ENCODE measurements at regions not wholly inside any gene's neighbourhood (a gene's known extent, or its start where the extent isn't known, plus 50 kb on each side); places are given as distances from the start of the nearest gene placed in this dataset.

GRCh38 chr2:20557635-20558034 is 93.3 kb downstream of the HS1BP3 start:
- no peak overlapping the region for H3K4me3 Mint-ChIP-seq

DNA sequence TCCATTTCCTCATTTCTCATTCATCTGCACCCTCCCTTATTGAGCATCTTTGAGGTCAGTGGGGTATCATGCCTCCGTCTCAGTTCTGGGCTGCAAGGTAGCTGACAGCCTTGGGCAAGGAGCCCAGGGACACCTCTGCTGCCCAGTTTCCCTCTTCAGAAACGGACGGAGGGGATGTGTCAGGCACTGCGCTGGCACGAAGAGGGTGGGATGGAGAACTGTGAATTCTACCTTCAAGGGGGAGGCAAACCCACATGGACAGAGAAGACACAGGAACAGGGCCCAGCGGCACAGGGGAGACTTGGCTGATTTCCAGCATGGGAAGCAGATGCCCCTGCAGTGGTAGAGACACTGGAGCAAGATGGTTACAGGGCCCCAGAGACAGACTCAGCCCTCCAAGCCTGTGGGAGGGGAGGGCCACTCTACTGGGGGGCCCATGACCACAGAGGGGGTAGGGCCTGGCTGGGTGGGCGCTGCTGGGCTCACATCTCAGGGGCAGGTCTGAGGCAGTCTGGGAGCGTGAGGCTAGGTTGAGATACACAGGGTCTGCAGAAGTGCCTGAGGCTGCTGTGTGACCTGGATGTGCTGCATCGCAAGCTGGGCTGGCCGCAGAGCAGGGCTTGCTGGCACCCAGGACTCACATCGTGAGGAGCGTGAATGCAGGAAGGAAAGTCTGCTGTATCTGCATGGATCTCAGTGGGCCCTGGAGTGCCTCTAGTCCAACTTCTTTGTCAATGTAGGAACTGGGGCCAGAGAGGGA is 92.3 kb downstream of the HS1BP3 start:
- Mint-ChIP-seq H3K4me1 (peaks cover 30% of the 10 kb centered on the region), H3K4me3 (no peak overlapping the region), H3K36me3 (ENCODE audit: low read depth) (no peaks in the 10 kb centered on the region), H3K27ac (no peak overlapping the region), H3K9me3 (no peaks in the 10 kb centered on the region), H3K27me3 (ENCODE audit: low read depth, poor library complexity) (peaks cover 10% of the 10 kb centered on the region)
- no peak for TF ChIP-seq CTCF (IDR thresholded peaks at IDR 0.05)
- DNase-seq: no peak

More at GRCh38 chr2:20557635-20558034, 93.3 kb downstream of the HS1BP3 start:
- no peak for DNase-seq
- H3K4me1 Mint-ChIP-seq: peaks cover 25% of the 10 kb centered on the region
- no peak overlapping the region for H3K27ac Mint-ChIP-seq
- H3K9me3 Mint-ChIP-seq: no peaks in the 10 kb centered on the region
- H3K27me3 Mint-ChIP-seq (ENCODE audit: low read depth, poor library complexity): peaks cover 10% of the 10 kb centered on the region
- TF ChIP-seq CTCF (IDR thresholded peaks at IDR 0.05): no peak
- H3K36me3 Mint-ChIP-seq (ENCODE audit: low read depth): no peaks in the 10 kb centered on the region

- no peak overlapping the region for H3K27ac Mint-ChIP-seq
- H3K36me3 Mint-ChIP-seq (ENCODE audit: low read depth): no peaks in the 10 kb centered on the region
- DNase-seq: no peak
- peaks cover 30% of the 10 kb centered on the region for H3K4me1 Mint-ChIP-seq
- no peak for TF ChIP-seq CTCF (IDR thresholded peaks at IDR 0.05)
- no peaks in the 10 kb centered on the region for H3K9me3 Mint-ChIP-seq
- H3K27me3 Mint-ChIP-seq (ENCODE audit: low read depth, poor library complexity): peaks cover 8% of the 10 kb centered on the region
- no peak overlapping the region for H3K4me3 Mint-ChIP-seq
These were observed 91.6 kb downstream of the HS1BP3 start for GRCh38 chr2:20559277-20559676.

DNA sequence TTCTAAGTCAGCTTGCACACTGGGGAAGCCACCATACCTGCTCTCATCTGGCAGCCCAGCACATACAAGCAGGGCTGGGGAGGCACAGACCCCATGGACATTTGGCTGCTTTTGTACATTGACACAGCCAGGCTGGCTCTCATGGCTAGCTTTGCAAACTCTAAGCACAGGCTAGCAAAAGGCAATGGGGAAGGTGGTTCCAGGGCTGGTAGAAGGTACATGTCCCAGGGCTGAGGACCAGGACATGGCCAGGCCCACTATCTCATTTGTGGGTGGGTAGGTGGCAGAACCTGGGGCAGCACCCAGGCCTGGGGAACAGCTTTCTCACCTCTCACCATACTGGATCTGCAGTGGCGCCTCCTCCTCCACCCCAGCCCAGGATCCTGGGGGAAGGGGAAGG is 90.9 kb downstream of the HS1BP3 start:
- H3K27me3 Mint-ChIP-seq (ENCODE audit: low read depth, poor library complexity): peaks cover 8% of the 10 kb centered on the region
- no peak overlapping the region for H3K27ac Mint-ChIP-seq
- H3K4me3 Mint-ChIP-seq: no peak overlapping the region
- TF ChIP-seq CTCF (IDR thresholded peaks at IDR 0.05): no peak
- H3K4me1 Mint-ChIP-seq: peaks cover 30% of the 10 kb centered on the region
- H3K9me3 Mint-ChIP-seq: no peaks in the 10 kb centered on the region
- H3K36me3 Mint-ChIP-seq (ENCODE audit: low read depth): no peaks in the 10 kb centered on the region
- DNase-seq: no peak

DNA sequence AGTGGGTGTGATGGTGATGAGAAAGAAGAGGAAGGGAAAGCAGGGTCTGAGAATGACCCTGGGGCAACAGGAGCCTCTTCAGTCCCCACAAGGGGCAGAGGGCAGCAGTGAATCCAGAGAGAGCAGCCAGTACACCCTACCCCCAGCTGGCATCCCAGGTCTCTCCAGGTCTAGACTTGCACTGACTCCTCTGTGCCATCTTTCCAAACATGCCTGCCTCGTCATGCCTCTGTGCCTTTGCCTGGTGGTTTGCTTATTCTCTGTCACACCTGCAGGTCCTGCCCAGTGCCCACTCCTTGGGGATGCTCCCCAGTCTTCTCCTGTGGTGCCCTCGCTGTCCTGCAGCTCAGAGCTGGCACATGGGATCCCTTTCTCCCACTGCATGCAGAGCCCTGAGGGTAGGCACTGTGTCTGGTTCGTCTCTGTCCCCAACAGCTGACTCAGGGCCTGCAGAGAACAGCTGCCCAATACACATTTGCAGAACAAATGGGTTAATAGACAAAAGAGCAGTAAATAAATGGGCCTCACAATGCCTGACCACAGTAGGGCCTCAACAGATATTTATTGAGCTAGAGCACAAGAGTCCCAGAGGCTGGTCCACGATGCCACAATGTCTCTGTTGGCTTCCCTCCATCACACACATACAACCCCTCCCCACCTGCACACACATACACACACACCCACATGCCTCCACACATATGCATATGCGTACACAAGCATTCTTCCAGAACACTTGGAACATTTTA is 89.8 kb downstream of the HS1BP3 start:
- no peak overlapping the region for H3K4me3 Mint-ChIP-seq

More for the DNA sequence above, 89.8 kb downstream of the HS1BP3 start:
- Mint-ChIP-seq H3K36me3 (ENCODE audit: low read depth) (no peaks in the 10 kb centered on the region), H3K27ac (no peak overlapping the region), H3K27me3 (ENCODE audit: low read depth, poor library complexity) (peaks cover 8% of the 10 kb centered on the region), H3K4me1 (peaks cover 40% of the 10 kb centered on the region), H3K9me3 (no peaks in the 10 kb centered on the region)
- no peak for TF ChIP-seq CTCF (IDR thresholded peaks at IDR 0.05)
- DNase-seq: no peak
